Astrocyte (in vitro differentiated cells and primary cell): ENCODE measurements at regions not wholly inside any gene's neighbourhood (a gene's known extent, or its start where the extent isn't known, plus 50 kb on each side); places are given as distances from the start of the nearest gene placed in this dataset.

Experiments used
- EZH2 ChIP-seq: IDR thresholded peaks from 2 replicates; pipeline ENCODE4 v1.6.1; 2012; ENCODE audit warnings: mild to moderate bottlenecking, low read length, inconsistent platforms; ENCODE audit not compliant: insufficient read depth
- TF ChIP-seq, protein P1 (sequence below): IDR thresholded peaks from 2 replicates; pipeline ENCODE4 v1.5.1; 2011; ENCODE audit warnings: low read depth, mild to moderate bottlenecking, inconsistent platforms, low read length, moderate library complexity; ENCODE audit not compliant: insufficient read depth

DNA sequence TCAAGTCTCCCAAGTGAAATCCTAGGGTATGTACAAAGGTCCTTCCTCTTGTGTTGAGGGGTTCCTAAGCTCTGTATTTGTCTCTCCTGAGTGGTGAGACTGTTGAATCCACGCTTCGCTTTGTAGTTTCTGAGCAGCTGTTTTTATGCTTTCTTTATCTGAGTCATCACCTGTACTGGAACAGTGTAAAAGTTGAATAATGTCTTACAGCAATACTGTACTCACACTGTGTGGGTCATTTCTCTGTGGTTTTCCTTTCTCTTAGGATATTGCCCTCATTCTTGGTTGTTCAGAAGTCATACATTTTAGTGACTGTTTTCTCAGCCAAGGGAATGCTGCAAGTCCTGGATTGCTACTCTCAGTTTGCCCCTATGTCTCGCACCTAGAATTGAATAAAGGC lies 1596.6 kb downstream of the SLITRK5 start:
- TF ChIP-seq, protein P1, sequence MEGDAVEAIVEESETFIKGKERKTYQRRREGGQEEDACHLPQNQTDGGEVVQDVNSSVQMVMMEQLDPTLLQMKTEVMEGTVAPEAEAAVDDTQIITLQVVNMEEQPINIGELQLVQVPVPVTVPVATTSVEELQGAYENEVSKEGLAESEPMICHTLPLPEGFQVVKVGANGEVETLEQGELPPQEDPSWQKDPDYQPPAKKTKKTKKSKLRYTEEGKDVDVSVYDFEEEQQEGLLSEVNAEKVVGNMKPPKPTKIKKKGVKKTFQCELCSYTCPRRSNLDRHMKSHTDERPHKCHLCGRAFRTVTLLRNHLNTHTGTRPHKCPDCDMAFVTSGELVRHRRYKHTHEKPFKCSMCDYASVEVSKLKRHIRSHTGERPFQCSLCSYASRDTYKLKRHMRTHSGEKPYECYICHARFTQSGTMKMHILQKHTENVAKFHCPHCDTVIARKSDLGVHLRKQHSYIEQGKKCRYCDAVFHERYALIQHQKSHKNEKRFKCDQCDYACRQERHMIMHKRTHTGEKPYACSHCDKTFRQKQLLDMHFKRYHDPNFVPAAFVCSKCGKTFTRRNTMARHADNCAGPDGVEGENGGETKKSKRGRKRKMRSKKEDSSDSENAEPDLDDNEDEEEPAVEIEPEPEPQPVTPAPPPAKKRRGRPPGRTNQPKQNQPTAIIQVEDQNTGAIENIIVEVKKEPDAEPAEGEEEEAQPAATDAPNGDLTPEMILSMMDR = no peak
- TF ChIP-seq EZH2 = no peak
